ENCODE measurements at regions not wholly inside any gene's neighbourhood (a gene's known extent, or its start where the extent isn't known, plus 50 kb on each side); places are given as distances from the start of the nearest gene placed in this dataset.

DNA sequence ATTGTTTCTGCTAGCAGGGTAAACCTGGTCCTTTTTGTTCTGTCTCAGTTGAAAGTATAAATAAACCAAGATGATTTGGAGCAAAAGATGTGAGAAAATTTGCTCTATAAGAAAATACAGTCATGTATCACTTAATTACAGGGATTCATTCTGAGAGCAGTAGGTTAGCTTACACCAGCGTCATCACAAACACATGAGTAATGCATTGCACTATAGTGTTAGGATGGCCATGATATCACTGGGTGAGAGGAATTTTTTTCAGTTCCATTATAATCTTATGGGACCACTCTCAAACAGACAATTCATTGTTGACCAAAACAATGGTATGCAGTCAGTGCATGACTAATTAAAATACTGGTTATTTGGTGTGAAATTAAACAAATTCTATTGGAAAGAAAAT, 430.9 kb downstream of the CHSY3 start:
- H3K27me3 ChIP-seq = no peaks in the 10 kb centered on the region
- intact Hi-C loops (cut with DNase I) = no loop called here
- DNase-seq = no peak
- no peak overlapping the region for H3K27ac ChIP-seq
- peaks cover 0 to 4% of the 10 kb centered on the region in 2 donors for H3K4me1 ChIP-seq (replicated peaks in 1 of 2)
- TF ChIP-seq POLR2A (IDR thresholded peaks at IDR 0.05) (no peak), CTCF (IDR thresholded peaks at IDR 0.05) (no peak)
- 75 to 86% (median 83%) methylated on average over 1 of the region's 1 CpG for WGBS, 4 donors
- no peaks in the 10 kb centered on the region for H3K36me3 ChIP-seq (replicated peaks in 1 of 2)
- no peak overlapping the region for H3K4me3 ChIP-seq
- H3K9me3 ChIP-seq (replicated peaks in 1 of 3) = no peaks in the 10 kb centered on the region

DNA sequence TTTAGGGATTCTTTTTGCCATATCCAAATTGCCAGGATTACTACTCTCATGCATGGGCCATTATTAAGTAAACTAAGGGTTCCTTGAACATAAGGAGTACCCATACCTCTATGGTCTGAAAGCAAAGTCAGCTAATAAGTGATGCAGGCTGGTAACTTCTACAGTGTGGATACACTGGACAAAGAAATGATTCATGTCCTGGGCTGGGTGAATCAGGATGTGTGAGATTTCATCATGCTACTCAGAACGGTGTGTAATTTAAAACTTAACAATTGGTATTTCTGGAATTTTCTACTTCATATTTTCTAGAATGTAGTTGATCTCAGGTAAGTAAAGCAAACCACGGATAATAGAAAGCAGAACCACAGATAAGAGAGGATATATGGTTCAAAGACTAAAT, 428.8 kb downstream of the CHSY3 start:
- no peaks in the 10 kb centered on the region for H3K9me3 ChIP-seq (replicated peaks in 1 of 3)
- H3K4me1 ChIP-seq (replicated peaks in 1 of 2) = peaks cover 0 to 4% of the 10 kb centered on the region in 2 donors
- intact Hi-C loops (cut with DNase I) = no loop called here
- 61 to 71% (median 64%) methylated on average over 2 of the region's 2 CpGs for WGBS, 4 donors
- H3K27ac ChIP-seq = no peak overlapping the region
- no peaks in the 10 kb centered on the region for H3K36me3 ChIP-seq (replicated peaks in 1 of 2)
- no peak for DNase-seq
- H3K27me3 ChIP-seq = no peaks in the 10 kb centered on the region
- no peak overlapping the region for H3K4me3 ChIP-seq
- no peak for TF ChIP-seq CTCF (IDR thresholded peaks at IDR 0.05)
- no peak for TF ChIP-seq POLR2A (IDR thresholded peaks at IDR 0.05)

DNA sequence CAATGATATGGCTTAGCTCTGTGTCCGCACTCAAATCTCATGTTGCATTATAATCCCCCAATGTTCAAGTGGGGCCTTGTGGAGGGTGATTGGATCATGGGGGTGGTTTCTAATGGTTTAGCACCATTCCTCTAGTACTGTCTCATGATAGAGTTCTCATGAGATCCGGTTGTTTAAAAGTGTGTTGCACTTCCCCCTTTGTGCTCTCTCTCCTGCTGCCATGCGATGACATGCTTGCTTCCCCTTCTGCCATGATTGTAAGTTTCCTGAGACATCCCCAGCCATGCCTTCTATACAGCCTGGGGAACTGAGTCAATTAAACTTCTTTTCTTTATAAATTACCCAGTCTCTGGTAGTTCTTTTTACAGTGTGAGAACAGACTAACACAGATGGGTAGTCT, 427.1 kb downstream of the CHSY3 start:
- Histone ChIP-seq H3K4me1 (replicated peaks in 1 of 2) (no peaks in the 10 kb centered on the region), H3K27ac (no peak overlapping the region), H3K4me3 (no peak overlapping the region), H3K9me3 (replicated peaks in 1 of 3) (no peaks in the 10 kb centered on the region), H3K27me3 (no peaks in the 10 kb centered on the region), H3K36me3 (replicated peaks in 1 of 2) (no peaks in the 10 kb centered on the region)
- DNase-seq = no peak
- intact Hi-C loops (cut with DNase I) = no loop called here
- TF ChIP-seq POLR2A (IDR thresholded peaks at IDR 0.05) (no peak), CTCF (IDR thresholded peaks at IDR 0.05) (no peak)
- WGBS, 4 donors = 83 to 94% (median 92%) methylated on average over 3 of the region's 3 CpGs

- Histone ChIP-seq H3K4me1 (replicated peaks in 1 of 2) (no peaks in the 10 kb centered on the region), H3K27me3 (no peaks in the 10 kb centered on the region), H3K36me3 (replicated peaks in 1 of 2) (no peaks in the 10 kb centered on the region), H3K9me3 (replicated peaks in 1 of 3) (no peaks in the 10 kb centered on the region), H3K27ac (no peak overlapping the region), H3K4me3 (no peak overlapping the region)
- TF ChIP-seq POLR2A (IDR thresholded peaks at IDR 0.05) (no peak), CTCF (IDR thresholded peaks at IDR 0.05) (no peak)
- intact Hi-C loops (cut with DNase I) = no loop called here
- WGBS, 4 donors = 77 to 87% (median 81%) methylated on average over 7 of the region's 7 CpGs
- no peak for DNase-seq
Measured at GRCh38 chr5:130324953-130325671, 420.8 kb downstream of the CHSY3 start.
